H1 (cell line): ENCODE measurements at regions not wholly inside any gene's neighbourhood (a gene's known extent, or its start where the extent isn't known, plus 50 kb on each side); places are given as distances from the start of the nearest gene placed in this dataset.

ENCODE experiments used
- CTCF ChIA-PET: fragments of 300-600 bp; sonication (Branson Sonifier 250); formaldehyde crosslinking; loops from one replicate; lab custom pipeline; 2021; ENCODE audit not compliant: partially characterized antibody; lab: Charles Lee
- POLR2A ChIA-PET: fragments of 300-600 bp; sonication (Branson Sonifier 250); formaldehyde crosslinking; loops from one replicate; lab custom pipeline; 2021; ENCODE audit warnings: inconsistent platforms; ENCODE audit not compliant: partially characterized antibody; lab: Charles Lee
- DNase-seq, 2 experiments: peaks; one replicate each; pipeline versions ENCODE4 v3.0.0 to v3.0.0-alpha.2; 2010 to 2022; ENCODE audit warnings: low spot score in 2 of 2, low read depth in 1 of 2, mixed read lengths in 1 of 2
- FAIRE-seq: peaks from 2 replicates; lab custom pipeline; 2011; peaks lifted over from hg19 to GRCh38; lab: Jason Lieb, UNC
- H2AFZ ChIP-seq: 2 replicates; pipeline ENCODE4 v1.8.1; 2012; ENCODE audit warnings: low read length, inconsistent platforms
- H2AK5ac ChIP-seq: 2 replicates; pipeline ENCODE4 v1.6.1; 2013; ENCODE audit warnings: low read depth, low read length
- H2BK120ac ChIP-seq: replicated peaks from 2 replicates; pipeline ENCODE3; 2013; ENCODE audit warnings: low read depth, low read length, inconsistent platforms
- H2BK12ac ChIP-seq: 2 replicates; pipeline ENCODE4 v1.6.1; 2013; ENCODE audit warnings: low read depth, low read length
- H2BK15ac ChIP-seq: 2 replicates; pipeline ENCODE4 v1.6.1; 2013; ENCODE audit warnings: low read length
- H2BK20ac ChIP-seq: 2 replicates; pipeline ENCODE4 v1.6.1; 2013; ENCODE audit warnings: low read length
- H2BK5ac ChIP-seq: 2 replicates; pipeline ENCODE4 v1.6.1; 2013; ENCODE audit warnings: low read depth, low read length
- H3K14ac ChIP-seq: 2 replicates; pipeline ENCODE4 v1.6.1; 2013; ENCODE audit warnings: inconsistent platforms; ENCODE audit not compliant: insufficient read length
- H3K18ac ChIP-seq: 2 replicates; pipeline ENCODE4 v1.6.1; 2013; ENCODE audit warnings: low read length; ENCODE audit errors: extremely low read depth
- H3K23ac ChIP-seq: 2 replicates; pipeline ENCODE4 v1.6.1; 2013; ENCODE audit warnings: inconsistent platforms; ENCODE audit not compliant: insufficient read length
- H3K23me2 ChIP-seq: 2 replicates; pipeline ENCODE4 v1.6.1; 2013; ENCODE audit warnings: low read depth, low read length
- H3K27ac ChIP-seq: 2 replicates; pipeline ENCODE4 v1.6.1; 2011; ENCODE audit warnings: low read depth, low read length, inconsistent platforms
- H3K27me3 ChIP-seq, 4 experiments: replicated peaks in 1 of 4; 1 replicate in 1 of 4; 2 replicates in 3 of 4; pipeline versions ENCODE4 v1.6.1 to v1.8.1; 2011 to 2013; ENCODE audit warnings: low read length in 3 of 4, mild to moderate bottlenecking in 3 of 4, inconsistent platforms in 2 of 4, mixed read lengths in 2 of 4, moderate library complexity in 1 of 4; ENCODE audit not compliant: control insufficient read depth in 3 of 4, insufficient read depth in 3 of 4; ENCODE audit errors: extremely low read depth in 1 of 4
- H3K36me3 ChIP-seq, 4 experiments: 2 replicates each; pipeline versions ENCODE4 v1.6.1 to v1.8.1; 2011 to 2013; ENCODE audit warnings: mild to moderate bottlenecking in 4 of 4, low read length in 3 of 4, moderate library complexity in 2 of 4, control low read depth in 1 of 4, inconsistent platforms in 1 of 4; ENCODE audit not compliant: insufficient read depth in 4 of 4, control insufficient read depth in 2 of 4
- H3K4ac ChIP-seq: replicated peaks from 2 replicates; pipeline ENCODE3; 2013; ENCODE audit warnings: low read length, low read depth, mixed read lengths, inconsistent platforms; ENCODE audit not compliant: insufficient read length
- H3K4me1 ChIP-seq, 4 experiments: replicated peaks in 1 of 4; 1 replicate in 1 of 4; 2 replicates in 3 of 4; pipeline versions ENCODE4 v1.6.1 to v1.8.1; 2011 to 2013; ENCODE audit warnings: low read length in 3 of 4, inconsistent platforms in 2 of 4, mixed read lengths in 1 of 4; ENCODE audit not compliant: insufficient read depth in 4 of 4, control insufficient read depth in 3 of 4
- H3K4me2 ChIP-seq, 2 experiments: 2 replicates each; pipeline versions ENCODE4 v1.6.1 to v1.8.1; 2011 to 2013; ENCODE audit warnings: low read depth in 2 of 2, low read length in 2 of 2, control low read depth in 1 of 2, inconsistent platforms in 1 of 2, mild to moderate bottlenecking in 1 of 2; ENCODE audit not compliant: insufficient read depth in 1 of 2
- H3K4me3 ChIP-seq, 4 experiments: fragments of 200-600, 300-600 bp in 1 of 4; sonication (generic), shearing (Covaris generic), sonication (Bioruptor Twin) in 1 of 4; 2 replicates each; pipeline versions ENCODE4 v1.5.1 to v1.8.1; 2011 to 2016; ENCODE audit warnings: low read length in 4 of 4, low read depth in 3 of 4, control low read depth in 2 of 4, inconsistent platforms in 2 of 4, mild to moderate bottlenecking in 2 of 4, mixed read lengths in 1 of 4, moderate library complexity in 1 of 4; ENCODE audit not compliant: insufficient read depth in 2 of 4; ENCODE audit errors: extremely low read depth in 1 of 4
- H3K56ac ChIP-seq: replicated peaks from 2 replicates; pipeline ENCODE3; 2013; ENCODE audit warnings: low read depth, mild to moderate bottlenecking, mixed read lengths, low read length, inconsistent platforms; ENCODE audit not compliant: insufficient read length
- H3K79me1 ChIP-seq: 2 replicates; pipeline ENCODE4 v1.6.1; 2013; ENCODE audit warnings: low read depth, low read length, control low read depth
- H3K79me2 ChIP-seq, 2 experiments: 2 replicates each; pipeline versions ENCODE4 v1.6.1 to v1.8.1; 2012 to 2013; ENCODE audit warnings: low read length in 2 of 2, mild to moderate bottlenecking in 2 of 2, inconsistent platforms in 1 of 2; ENCODE audit not compliant: insufficient read depth in 2 of 2, control insufficient read depth in 1 of 2
- H3K9ac ChIP-seq, 4 experiments: replicated peaks in 1 of 4; 1 replicate in 1 of 4; 2 replicates in 3 of 4; pipeline versions ENCODE4 v1.6.1 to v1.8.1; 2011 to 2013; ENCODE audit warnings: low read depth in 3 of 4, low read length in 3 of 4, control low read depth in 2 of 4, mild to moderate bottlenecking in 2 of 4, moderate library complexity in 2 of 4, inconsistent platforms in 1 of 4; ENCODE audit errors: extremely low read depth in 1 of 4
- H3K9me3 ChIP-seq, 2 experiments: 2 replicates each; pipeline versions ENCODE4 v1.6.1 to v1.8.1; 2012 to 2013; ENCODE audit warnings: mild to moderate bottlenecking in 2 of 2, moderate library complexity in 2 of 2, control low read depth in 1 of 2, inconsistent platforms in 1 of 2, low read depth in 1 of 2, low read length in 1 of 2, mixed read lengths in 1 of 2; ENCODE audit not compliant: insufficient read depth in 2 of 2
- H4K20me1 ChIP-seq, 2 experiments: replicated peaks in 1 of 2; 2 replicates each; pipeline versions ENCODE3 to v1.8.1; 2011 to 2013; ENCODE audit warnings: inconsistent platforms in 2 of 2, low read length in 2 of 2, mild to moderate bottlenecking in 1 of 2; ENCODE audit not compliant: insufficient read depth in 2 of 2, control insufficient read depth in 1 of 2
- H4K5ac ChIP-seq: 2 replicates; pipeline ENCODE4 v1.6.1; 2013; ENCODE audit warnings: low read length, low read depth, mixed read lengths, inconsistent platforms; ENCODE audit not compliant: insufficient read length
- H4K8ac ChIP-seq: 2 replicates; pipeline ENCODE4 v1.8.0; 2013; ENCODE audit warnings: mild to moderate bottlenecking, moderate library complexity, low read length, inconsistent platforms; ENCODE audit not compliant: insufficient read depth; ENCODE audit errors: extremely low read depth
- H4K91ac ChIP-seq: replicated peaks from 2 replicates; pipeline ENCODE3; 2013; ENCODE audit warnings: low read length, mixed read lengths, inconsistent platforms; ENCODE audit not compliant: insufficient read length
- JUND ChIP-seq: IDR thresholded peaks from 2 replicates; pipeline ENCODE4 v1.6.1; 2011; ENCODE audit warnings: mild to moderate bottlenecking, improper control_type of control experiment, low read length
- KDM1A ChIP-seq: fragments of 200-600, 300-600 bp; sonication (generic); IDR thresholded peaks from 2 replicates; pipeline ENCODE4 v1.7.1; 2016; ENCODE audit warnings: mild to moderate bottlenecking, low read length, borderline replicate concordance
- MAFK ChIP-seq: IDR thresholded peaks from 2 replicates; pipeline ENCODE4 v1.6.1; 2012; ENCODE audit warnings: low read depth, mild to moderate bottlenecking, improper control_type of control experiment, low read length
- PHF8 ChIP-seq: fragments of 200-600 bp; sonication (generic); conservative IDR thresholded peaks from 2 replicates; pipeline ENCODE4 v1.7.1; 2012; ENCODE audit warnings: low read depth, mild to moderate bottlenecking, inconsistent platforms, low read length, moderate library complexity
- SRF ChIP-seq: IDR thresholded peaks from 2 replicates; pipeline ENCODE4 v1.6.1; 2011; ENCODE audit warnings: mild to moderate bottlenecking, low read depth, low read length, moderate library complexity
- WGBS, 2 experiments: shearing (Covaris generic) in 1 of 2; methylation state at CpG; one replicate each; pipeline versions ENCODE4 v1.1.6 to v1.1.7; 2013 to 2015; ENCODE audit warnings: low lambda C conversion rate in 2 of 2, mixed read lengths in 2 of 2, inconsistent platforms in 1 of 2, low coverage in 1 of 2, missing lambda C conversion rate in 1 of 2; ENCODE audit not compliant: insufficient replicate concordance in 2 of 2, insufficient coverage in 1 of 2, insufficient read length in 1 of 2; ENCODE audit errors: extremely low coverage in 1 of 2, missing lambda C conversion rate in 1 of 2; 5-methylcytosine and 5-hydroxymethylcytosine counted together

GRCh38 chr11:45075519-45075918 lies 70.9 kb upstream of the PRDM11 start:
- CTCF ChIA-PET: interaction anchor here (0.9 to 5.3 kb wide), 8 partner anchors 13 to 164 kb away, joined by 3 to 25 read pairs (median 4); no protein-coding TSS in a partner anchor
- Histone ChIP-seq H4K8ac (no peak overlapping the region), H3K9ac (no peak overlapping the region)

More at GRCh38 chr11:45075519-45075918, 70.9 kb upstream of the PRDM11 start:
- H3K23me2 ChIP-seq: no peaks in the 10 kb centered on the region
- H2AK5ac ChIP-seq: no peak overlapping the region
- WGBS, 2 experiments: 72% methylated on average over 4 of the region's 4 CpGs; no CpG with 5 or more reads in 1 of the 2 experiments
- H3K9me3 ChIP-seq: no peaks in the 10 kb centered on the region
- H3K18ac ChIP-seq: no peak overlapping the region
- POLR2A ChIA-PET: no interaction called here
- H3K27me3 ChIP-seq: no peaks in the 10 kb centered on the region; a peak in 1 of 7 replicates
- H2BK15ac ChIP-seq: no peak overlapping the region
- H4K20me1 ChIP-seq: no peaks in the 10 kb centered on the region
- H2BK120ac ChIP-seq: no peak overlapping the region
- H3K23ac ChIP-seq: no peak overlapping the region
- no peak overlapping the region for H3K14ac ChIP-seq
- H4K91ac ChIP-seq: no peak overlapping the region
- no peaks in the 10 kb centered on the region for H3K79me2 ChIP-seq
- no peak overlapping the region for H2AFZ ChIP-seq
- no peak overlapping the region for H3K4me2 ChIP-seq
- no peak overlapping the region for H3K27ac ChIP-seq
- H4K5ac ChIP-seq: no peak overlapping the region
- no peak overlapping the region for H3K56ac ChIP-seq
- no peaks in the 10 kb centered on the region for H3K36me3 ChIP-seq
- TF ChIP-seq MAFK (no peak), KDM1A (no peak), JUND (no peak), PHF8 (no peak), SRF (no peak)
- no peak overlapping the region for H2BK20ac ChIP-seq
- H3K4me1 ChIP-seq: peaks cover 4 to 21% (median 6%) of the 10 kb centered on the region in 4 experiments
- no peak overlapping the region for H2BK5ac ChIP-seq
- no peak overlapping the region for H3K4me3 ChIP-seq
- FAIRE-seq (no peak), DNase-seq (no peak)
- H3K4ac ChIP-seq: no peak overlapping the region
- no peaks in the 10 kb centered on the region for H3K79me1 ChIP-seq
- H2BK12ac ChIP-seq: no peak overlapping the region
